M059J (cell line): ENCODE measurements at regions not wholly inside any gene's neighbourhood (a gene's known extent, or its start where the extent isn't known, plus 50 kb on each side); places are given as distances from the start of the nearest gene placed in this dataset.
"Not testable (repeated sequence)": the region's sequence is repeated elsewhere in the genome, so short reads cannot be mapped to it uniquely, and the experiment has no call there.

ENCODE experiments used
- DNase-seq: peaks from one replicate; pipeline ENCODE4 v3.0.0-alpha.2; 2012; ENCODE audit warnings: low read depth

- no peak for DNase-seq
Measured at GRCh38 chr5:108459769-108460168, 77.9 kb upstream of the FBXL17 start.

DNA sequence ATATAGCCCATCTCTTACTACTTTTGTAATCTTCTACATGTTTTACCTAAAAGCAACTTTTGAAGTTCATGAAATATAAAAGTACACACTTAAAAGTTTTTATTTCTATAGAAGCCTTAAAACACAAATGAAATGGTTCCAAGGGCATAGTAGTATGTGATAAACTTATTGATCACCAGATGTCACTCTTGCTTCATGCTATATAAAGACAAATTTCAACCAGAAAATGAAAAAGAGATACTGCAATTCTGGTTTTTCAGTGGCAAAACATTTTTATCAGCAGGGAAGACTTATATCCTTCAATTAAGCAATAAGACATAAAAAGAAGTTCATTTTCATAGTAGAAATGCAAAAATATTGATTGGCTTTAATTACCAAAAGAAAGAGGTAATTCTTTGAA lies 69.4 kb upstream of the FBXL17 start:
- no peak for DNase-seq

DNA sequence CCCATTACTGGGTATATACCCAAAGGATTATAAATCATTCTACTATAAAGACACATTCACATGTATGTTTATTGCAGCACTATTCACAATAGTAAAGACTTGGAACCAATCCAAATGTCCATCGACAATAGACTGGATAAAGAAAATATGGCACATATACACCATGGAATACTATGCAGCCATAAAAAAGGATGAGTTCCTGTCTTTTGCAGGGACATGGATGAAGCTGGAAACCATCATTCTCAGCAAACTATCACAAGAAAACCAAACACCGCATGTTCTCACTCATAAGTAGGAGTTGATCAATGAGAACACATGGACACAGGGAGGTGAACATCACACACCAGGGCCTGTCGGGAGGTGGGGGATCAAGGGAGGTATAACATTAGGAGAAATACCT lies 62.2 kb upstream of the FBXL17 start:
- DNase-seq, result not testable (repeated sequence)

- DNase-seq, result not testable (repeated sequence)
Measured at GRCh38 chr5:108442063-108442651, 60.3 kb upstream of the FBXL17 start.

- no peak for DNase-seq
Measured at GRCh38 chr5:108437425-108437824, 55.5 kb upstream of the FBXL17 start.

GRCh38 chr5:108436696-108437095 lies 54.8 kb upstream of the FBXL17 start:
- DNase-seq, result no peak

GRCh38 chr5:108433600-108433999 lies 51.7 kb upstream of the FBXL17 start:
- no peak for DNase-seq

DNA sequence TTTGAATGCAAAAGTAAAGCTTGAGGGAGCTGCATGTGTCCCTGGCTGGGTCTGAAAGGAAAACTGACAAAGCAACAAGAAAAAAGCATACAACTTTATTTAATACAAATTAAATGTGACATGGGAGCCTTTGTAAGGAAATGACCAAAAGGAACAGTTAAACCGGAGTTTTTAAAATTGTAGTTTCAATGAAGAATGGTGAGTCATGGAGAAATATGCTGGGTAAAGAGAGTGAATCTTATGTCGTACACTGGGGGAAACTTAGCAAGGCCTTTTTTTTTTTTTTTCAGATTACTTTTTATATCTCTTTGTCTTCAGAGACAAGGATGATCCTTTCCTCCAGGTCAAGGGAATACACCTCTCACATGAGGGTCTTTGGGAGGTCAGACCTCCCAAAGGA lies 50.1 kb upstream of the FBXL17 start:
- peak; percentile 33 for DNase-seq
